Activated T-helper 1 cell treated with anti-CD3 and anti-CD28 coated beads, Interleukin-12 subunit alpha, Interleukin-12 subunit beta, Interleukin-2, Interleukin-4 antibody, amounts not matched to agents 30 ng/mL and 10 ng/mL and 1 ng/mL, durations not matched to agents 14 hours and 24 hours and 36 hours (primary cell): ENCODE measurements at regions not wholly inside any gene's neighbourhood (a gene's known extent, or its start where the extent isn't known, plus 50 kb on each side); places are given as distances from the start of the nearest gene placed in this dataset.

ENCODE experiments used
- DNase-seq: peaks from one replicate; pipeline ENCODE4 v3.0.0; 2021; ENCODE audit warnings: low spot score
- H3K27ac Mint-ChIP-seq: one replicate; pipeline ENCODE4 v1.8.0; 2021; ENCODE audit warnings: mild to moderate bottlenecking, mixed read lengths
- H3K27me3 Mint-ChIP-seq: one replicate; pipeline ENCODE4 v1.8.0; 2022; ENCODE audit warnings: mild to moderate bottlenecking, moderate library complexity, mixed read lengths; ENCODE audit not compliant: insufficient read depth
- H3K36me3 Mint-ChIP-seq: one replicate; pipeline ENCODE4 v1.8.0; 2021; ENCODE audit warnings: low read depth, mixed read lengths
- H3K4me1 Mint-ChIP-seq: one replicate; pipeline ENCODE4 v1.8.0; 2021; ENCODE audit warnings: low read depth, mixed read lengths
- H3K4me3 Mint-ChIP-seq: one replicate; pipeline ENCODE4 v1.8.0; 2021; ENCODE audit warnings: mild to moderate bottlenecking, moderate library complexity, mixed read lengths
- H3K9me3 Mint-ChIP-seq: one replicate; pipeline ENCODE4 v1.8.0; 2021; ENCODE audit warnings: mixed read lengths
- intact Hi-C: fragments of 100-400 bp; cut with micrococcal nuclease; formaldehyde crosslinking; loops from one replicate; pipeline ENCODE4 v1.15.1; 2024

- H3K4me1 Mint-ChIP-seq = peaks cover 9% of the 10 kb centered on the region
- no peaks in the 10 kb centered on the region for H3K9me3 Mint-ChIP-seq
- intact Hi-C loops = no loop called here
- H3K27ac Mint-ChIP-seq = no peak overlapping the region
- no peaks in the 10 kb centered on the region for H3K27me3 Mint-ChIP-seq
- DNase-seq = no peak
- H3K4me3 Mint-ChIP-seq = no peak overlapping the region
- no peaks in the 10 kb centered on the region for H3K36me3 Mint-ChIP-seq
These were observed 665.0 kb downstream of the NTRK3 start for GRCh38 chr15:87591582-87591981.

- Mint-ChIP-seq H3K4me1 (peaks cover 8% of the 10 kb centered on the region), H3K4me3 (no peak overlapping the region), H3K27ac (no peak overlapping the region), H3K36me3 (no peaks in the 10 kb centered on the region), H3K27me3 (no peaks in the 10 kb centered on the region), H3K9me3 (no peaks in the 10 kb centered on the region)
- intact Hi-C loops = no loop called here
- no peak for DNase-seq
These were observed 665.5 kb downstream of the NTRK3 start for GRCh38 chr15:87591042-87591441.

GRCh38 chr15:87589134-87589533 is 667.4 kb downstream of the NTRK3 start:
- Mint-ChIP-seq H3K27me3 (no peaks in the 10 kb centered on the region), H3K9me3 (no peaks in the 10 kb centered on the region), H3K4me1 (peaks cover 2% of the 10 kb centered on the region), H3K36me3 (no peaks in the 10 kb centered on the region), H3K27ac (no peak overlapping the region), H3K4me3 (no peak overlapping the region)
- no peak for DNase-seq
- intact Hi-C loops = no loop called here

GRCh38 chr15:87582169-87582568 is 674.4 kb downstream of the NTRK3 start:
- H3K4me3 Mint-ChIP-seq = no peak overlapping the region
- no peak for DNase-seq
- intact Hi-C loops = no loop called here
- H3K36me3 Mint-ChIP-seq = no peaks in the 10 kb centered on the region
- H3K27me3 Mint-ChIP-seq = no peaks in the 10 kb centered on the region
- no peaks in the 10 kb centered on the region for H3K9me3 Mint-ChIP-seq
- no peaks in the 10 kb centered on the region for H3K4me1 Mint-ChIP-seq
- H3K27ac Mint-ChIP-seq = no peak overlapping the region

- no peak for DNase-seq
- H3K36me3 Mint-ChIP-seq = no peaks in the 10 kb centered on the region
- no peak overlapping the region for H3K27ac Mint-ChIP-seq
- intact Hi-C loops = no loop called here
- H3K4me1 Mint-ChIP-seq = no peaks in the 10 kb centered on the region
- no peaks in the 10 kb centered on the region for H3K9me3 Mint-ChIP-seq
- peaks cover 2% of the 10 kb centered on the region for H3K27me3 Mint-ChIP-seq
- H3K4me3 Mint-ChIP-seq = no peak overlapping the region
These were observed 677.0 kb downstream of the NTRK3 start for GRCh38 chr15:87579537-87579936.

GRCh38 chr15:87578776-87579175 is 677.8 kb downstream of the NTRK3 start:
- Mint-ChIP-seq H3K27ac (no peak overlapping the region), H3K4me3 (no peak overlapping the region), H3K9me3 (no peaks in the 10 kb centered on the region), H3K4me1 (no peaks in the 10 kb centered on the region), H3K27me3 (peaks cover 2% of the 10 kb centered on the region), H3K36me3 (no peaks in the 10 kb centered on the region)
- intact Hi-C loops = no loop called here
- DNase-seq = no peak

- no peaks in the 10 kb centered on the region for H3K36me3 Mint-ChIP-seq
- H3K4me3 Mint-ChIP-seq = no peak overlapping the region
- no peaks in the 10 kb centered on the region for H3K9me3 Mint-ChIP-seq
- H3K27ac Mint-ChIP-seq = no peak overlapping the region
- no peaks in the 10 kb centered on the region for H3K4me1 Mint-ChIP-seq
- peaks cover 2% of the 10 kb centered on the region for H3K27me3 Mint-ChIP-seq
- intact Hi-C loops = no loop called here
- no peak for DNase-seq
These were observed 679.2 kb downstream of the NTRK3 start for GRCh38 chr15:87577336-87577735.

- no peak for DNase-seq
- no peaks in the 10 kb centered on the region for H3K36me3 Mint-ChIP-seq
- no peak overlapping the region for H3K27ac Mint-ChIP-seq
- intact Hi-C loops = no loop called here
- peaks cover 4% of the 10 kb centered on the region for H3K27me3 Mint-ChIP-seq
- H3K4me1 Mint-ChIP-seq = no peaks in the 10 kb centered on the region
- H3K9me3 Mint-ChIP-seq = no peaks in the 10 kb centered on the region
- H3K4me3 Mint-ChIP-seq = no peak overlapping the region
These were observed 679.9 kb downstream of the NTRK3 start for GRCh38 chr15:87576486-87577176.

- intact Hi-C loops = no loop called here
- Mint-ChIP-seq H3K27ac (no peak overlapping the region), H3K4me3 (no peak overlapping the region), H3K27me3 (peaks cover 4% of the 10 kb centered on the region), H3K4me1 (no peaks in the 10 kb centered on the region), H3K9me3 (no peaks in the 10 kb centered on the region), H3K36me3 (no peaks in the 10 kb centered on the region)
- DNase-seq = no peak
These were observed 680.6 kb downstream of the NTRK3 start for GRCh38 chr15:87575896-87576473.

GRCh38 chr15:87573534-87573933 is 683.0 kb downstream of the NTRK3 start:
- H3K4me1 Mint-ChIP-seq = no peaks in the 10 kb centered on the region
- no peak overlapping the region for H3K4me3 Mint-ChIP-seq
- no peak for DNase-seq
- H3K27ac Mint-ChIP-seq = no peak overlapping the region
- H3K27me3 Mint-ChIP-seq = peaks cover 4% of the 10 kb centered on the region
- intact Hi-C loops = no loop called here
- no peaks in the 10 kb centered on the region for H3K36me3 Mint-ChIP-seq
- no peaks in the 10 kb centered on the region for H3K9me3 Mint-ChIP-seq

GRCh38 chr15:87573039-87573438 is 683.5 kb downstream of the NTRK3 start:
- H3K27ac Mint-ChIP-seq = no peak overlapping the region
- no peak overlapping the region for H3K4me3 Mint-ChIP-seq
- H3K4me1 Mint-ChIP-seq = no peaks in the 10 kb centered on the region
- intact Hi-C loops = no loop called here
- peaks cover 4% of the 10 kb centered on the region for H3K27me3 Mint-ChIP-seq
- no peak for DNase-seq
- H3K9me3 Mint-ChIP-seq = no peaks in the 10 kb centered on the region
- no peaks in the 10 kb centered on the region for H3K36me3 Mint-ChIP-seq

- H3K36me3 Mint-ChIP-seq = no peaks in the 10 kb centered on the region
These were observed 684.1 kb downstream of the NTRK3 start for GRCh38 chr15:87572381-87572910.

GRCh38 chr15:87570206-87570605 is 686.3 kb downstream of the NTRK3 start:
- intact Hi-C loops = no loop called here
- H3K27ac Mint-ChIP-seq = no peak overlapping the region
- no peak for DNase-seq
- peaks cover 2% of the 10 kb centered on the region for H3K27me3 Mint-ChIP-seq
- no peak overlapping the region for H3K4me3 Mint-ChIP-seq
- no peaks in the 10 kb centered on the region for H3K36me3 Mint-ChIP-seq
- H3K9me3 Mint-ChIP-seq = no peaks in the 10 kb centered on the region
- H3K4me1 Mint-ChIP-seq = no peaks in the 10 kb centered on the region

More at GRCh38 chr15:87572381-87572910, 684.1 kb downstream of the NTRK3 start:
- Mint-ChIP-seq H3K27ac (no peak overlapping the region), H3K9me3 (no peaks in the 10 kb centered on the region), H3K27me3 (peaks cover 4% of the 10 kb centered on the region), H3K4me3 (no peak overlapping the region), H3K4me1 (no peaks in the 10 kb centered on the region)
- DNase-seq = no peak
- intact Hi-C loops = no loop called here
